CD8-positive, alpha-beta memory T cell (primary cell): ENCODE measurements at regions not wholly inside any gene's neighbourhood (a gene's known extent, or its start where the extent isn't known, plus 50 kb on each side); places are given as distances from the start of the nearest gene placed in this dataset.
"Not testable (repeated sequence)": the region's sequence is repeated elsewhere in the genome, so short reads cannot be mapped to it uniquely, and the experiment has no call there.

Experiments
- CTCF ChIA-PET: fragments of 350-600 bp; sonication (Branson Sonifier 250); formaldehyde crosslinking; loops from one replicate; lab custom pipeline; 2021; ENCODE audit warnings: antibody characterized with exemption; lab: Charles Lee
- POLR2A ChIA-PET: fragments of 350-600 bp; sonication (Branson Sonifier 250); formaldehyde crosslinking; loops from one replicate; lab custom pipeline; 2021; ENCODE audit warnings: antibody characterized with exemption; lab: Charles Lee
- DNase-seq, 5 donors: peaks; one replicate each; pipeline versions ENCODE4 v3.0.0 to v3.0.0-alpha.2; 2020 to 2022; ENCODE audit warnings: mixed read lengths in 1 of 5
- H3K27ac ChIP-seq: one replicate; pipeline ENCODE4 v1.7.0; 2013; ENCODE audit warnings: low read depth, mild to moderate bottlenecking, low read length, moderate library complexity
- H3K27me3 ChIP-seq: 2 replicates; pipeline ENCODE4 v1.7.0; 2013; ENCODE audit warnings: low read length, mild to moderate bottlenecking; ENCODE audit not compliant: insufficient read depth, poor library complexity, severe bottlenecking
- H3K36me3 ChIP-seq: 2 replicates; pipeline ENCODE4 v1.7.0; 2013; ENCODE audit warnings: mild to moderate bottlenecking, low read length, moderate library complexity; ENCODE audit not compliant: insufficient read depth
- H3K4me1 ChIP-seq: 2 replicates; pipeline ENCODE4 v1.7.0; 2013; ENCODE audit warnings: mild to moderate bottlenecking, low read length, moderate library complexity; ENCODE audit not compliant: insufficient read depth
- H3K4me3 ChIP-seq: 2 replicates; pipeline ENCODE4 v1.7.0; 2013; ENCODE audit warnings: mild to moderate bottlenecking, low read length
- H3K9me3 ChIP-seq: 2 replicates; pipeline ENCODE4 v1.7.0; 2013; ENCODE audit warnings: mild to moderate bottlenecking, low read length
- H3K27ac Mint-ChIP-seq, 8 donors: one replicate each; pipeline ENCODE4 v1.8.0; 2020 to 2021; ENCODE audit warnings: mixed read lengths in 8 of 8, mild to moderate bottlenecking in 6 of 8, inconsistent platforms in 3 of 8, moderate library complexity in 3 of 8
- H3K27me3 Mint-ChIP-seq, 2 donors: one replicate each; pipeline ENCODE4 v1.8.0; 2020 to 2021; ENCODE audit warnings: mixed read lengths in 2 of 2, mild to moderate bottlenecking in 1 of 2, moderate library complexity in 1 of 2
- H3K36me3 Mint-ChIP-seq, 3 donors: one replicate each; pipeline ENCODE4 v1.8.0; 2020 to 2021; ENCODE audit warnings: mixed read lengths in 3 of 3, inconsistent platforms in 1 of 3, mild to moderate bottlenecking in 1 of 3
- H3K4me1 Mint-ChIP-seq, 3 donors: one replicate each; pipeline ENCODE4 v1.8.0; 2020 to 2021; ENCODE audit warnings: mixed read lengths in 3 of 3, inconsistent platforms in 1 of 3, mild to moderate bottlenecking in 1 of 3
- H3K4me3 Mint-ChIP-seq, 7 donors: one replicate each; pipeline ENCODE4 v1.8.0; 2020 to 2021; ENCODE audit warnings: mixed read lengths in 7 of 7, mild to moderate bottlenecking in 6 of 7, moderate library complexity in 4 of 7, inconsistent platforms in 2 of 7
- H3K9me3 Mint-ChIP-seq, 5 donors: one replicate each; pipeline ENCODE4 v1.8.0; 2020 to 2022; ENCODE audit warnings: mixed read lengths in 5 of 5, mild to moderate bottlenecking in 3 of 5, moderate library complexity in 2 of 5, inconsistent platforms in 1 of 5

GRCh38 chr4:4050781-4051180 is 175.9 kb downstream of the OTOP1 start:
- H3K4me3 ChIP-seq, H3K36me3 Mint-ChIP-seq, H3K27me3 ChIP-seq, H3K4me3 Mint-ChIP-seq, H3K27ac ChIP-seq, POLR2A ChIA-PET, DNase-seq, H3K9me3 Mint-ChIP-seq, H3K9me3 ChIP-seq, H3K4me1 ChIP-seq, H3K27ac Mint-ChIP-seq, H3K36me3 ChIP-seq, CTCF ChIA-PET: not testable (repeated sequence)
- H3K27me3 Mint-ChIP-seq = peaks cover 32 to 36% of the 10 kb centered on the region in 2 donors
- H3K4me1 Mint-ChIP-seq = peaks cover 6 to 14% (median 7%) of the 10 kb centered on the region in 3 donors

GRCh38 chr4:4052933-4053332 is 173.8 kb downstream of the OTOP1 start:
- DNase-seq, CTCF ChIA-PET, H3K9me3 Mint-ChIP-seq, H3K27me3 ChIP-seq, H3K4me3 ChIP-seq, POLR2A ChIA-PET, H3K4me1 ChIP-seq, H3K27ac Mint-ChIP-seq, H3K36me3 ChIP-seq, H3K36me3 Mint-ChIP-seq, H3K4me1 Mint-ChIP-seq, H3K4me3 Mint-ChIP-seq, H3K9me3 ChIP-seq, H3K27ac ChIP-seq: not testable (repeated sequence)
- H3K27me3 Mint-ChIP-seq = peaks cover 19 to 31% of the 10 kb centered on the region in 2 donors

GRCh38 chr4:4057226-4057625 is 169.5 kb downstream of the OTOP1 start:
- H3K36me3 Mint-ChIP-seq, DNase-seq, H3K9me3 Mint-ChIP-seq, H3K4me1 Mint-ChIP-seq, POLR2A ChIA-PET, H3K27me3 ChIP-seq, H3K4me3 Mint-ChIP-seq, H3K4me1 ChIP-seq, H3K9me3 ChIP-seq, H3K27ac Mint-ChIP-seq, H3K4me3 ChIP-seq, CTCF ChIA-PET, H3K36me3 ChIP-seq, H3K27ac ChIP-seq: not testable (repeated sequence)
- peaks cover 15 to 29% of the 10 kb centered on the region in 2 donors for H3K27me3 Mint-ChIP-seq

- CTCF ChIA-PET, H3K36me3 ChIP-seq, H3K4me1 Mint-ChIP-seq, H3K36me3 Mint-ChIP-seq, POLR2A ChIA-PET, H3K27ac Mint-ChIP-seq, H3K4me3 Mint-ChIP-seq, H3K4me3 ChIP-seq, H3K9me3 ChIP-seq, H3K27ac ChIP-seq, H3K4me1 ChIP-seq, H3K9me3 Mint-ChIP-seq, H3K27me3 ChIP-seq, DNase-seq: not testable (repeated sequence)
- peaks cover 11 to 33% of the 10 kb centered on the region in 2 donors for H3K27me3 Mint-ChIP-seq
Observed at GRCh38 chr4:4084171-4084570, 142.6 kb downstream of the OTOP1 start.

GRCh38 chr4:4089716-4090419 is 136.9 kb downstream of the OTOP1 start:
- H3K4me3 Mint-ChIP-seq, CTCF ChIA-PET, H3K4me1 Mint-ChIP-seq, POLR2A ChIA-PET, H3K27ac ChIP-seq, H3K36me3 Mint-ChIP-seq, H3K36me3 ChIP-seq, H3K9me3 Mint-ChIP-seq, H3K4me3 ChIP-seq, H3K9me3 ChIP-seq, H3K27me3 ChIP-seq, H3K27me3 Mint-ChIP-seq, H3K4me1 ChIP-seq, DNase-seq, H3K27ac Mint-ChIP-seq: not testable (repeated sequence)

GRCh38 chr4:4090720-4091119 is 136.0 kb downstream of the OTOP1 start:
- H3K4me3 Mint-ChIP-seq, H3K27ac Mint-ChIP-seq, H3K27me3 Mint-ChIP-seq, H3K9me3 Mint-ChIP-seq, CTCF ChIA-PET, POLR2A ChIA-PET, H3K36me3 Mint-ChIP-seq, H3K9me3 ChIP-seq, H3K27me3 ChIP-seq, H3K4me1 ChIP-seq, H3K27ac ChIP-seq, H3K36me3 ChIP-seq, DNase-seq, H3K4me1 Mint-ChIP-seq, H3K4me3 ChIP-seq: not testable (repeated sequence)

GRCh38 chr4:4092159-4092558 is 134.6 kb downstream of the OTOP1 start:
- not testable (repeated sequence) for H3K36me3 ChIP-seq

GRCh38 chr4:4099610-4100009 is 127.1 kb downstream of the OTOP1 start:
- peaks cover 2 to 25% of the 10 kb centered on the region in 2 donors for H3K27me3 Mint-ChIP-seq
- CTCF ChIA-PET = interaction anchor here (1.1 kb wide), 1 partner anchor 8 kb away, joined by 3 read pairs; no protein-coding TSS in a partner anchor
- H3K9me3 Mint-ChIP-seq, H3K4me1 Mint-ChIP-seq, H3K27ac Mint-ChIP-seq, H3K36me3 Mint-ChIP-seq, H3K9me3 ChIP-seq, H3K4me3 Mint-ChIP-seq, H3K27ac ChIP-seq, DNase-seq, H3K36me3 ChIP-seq, H3K27me3 ChIP-seq, H3K4me3 ChIP-seq, H3K4me1 ChIP-seq, POLR2A ChIA-PET: not testable (repeated sequence)

More at GRCh38 chr4:4092159-4092558, 134.6 kb downstream of the OTOP1 start:
- CTCF ChIA-PET, H3K36me3 Mint-ChIP-seq, H3K27me3 ChIP-seq, H3K4me3 ChIP-seq, H3K4me3 Mint-ChIP-seq, DNase-seq, H3K9me3 Mint-ChIP-seq, H3K27me3 Mint-ChIP-seq, POLR2A ChIA-PET, H3K9me3 ChIP-seq, H3K27ac ChIP-seq, H3K4me1 ChIP-seq, H3K27ac Mint-ChIP-seq, H3K4me1 Mint-ChIP-seq: not testable (repeated sequence)
